ENCODE measurements at regions not wholly inside any gene's neighbourhood (a gene's known extent, or its start where the extent isn't known, plus 50 kb on each side); places are given as distances from the start of the nearest gene placed in this dataset.

- H3K4me3 ChIP-seq (ENCODE audit: low read length): no peak overlapping the region
- no peaks in the 10 kb centered on the region for H3K36me3 ChIP-seq (ENCODE audit: control insufficient read depth, insufficient read depth, low read length)
- 100% methylated on average over 1 of the region's 1 CpG for WGBS (ENCODE audit: insufficient coverage, low lambda C conversion rate)
- H3K9me3 ChIP-seq (ENCODE audit: control insufficient read depth, low read depth, low read length): no peaks in the 10 kb centered on the region
- no peaks in the 10 kb centered on the region for H3K4me1 ChIP-seq (ENCODE audit: control insufficient read depth, insufficient read depth, low read length)
- H3K27ac ChIP-seq (ENCODE audit: low read length): no peak overlapping the region
- DNase-seq: no peak
- H3K27me3 ChIP-seq (ENCODE audit: control insufficient read depth, insufficient read depth, low read length): no peaks in the 10 kb centered on the region
Observed at GRCh38 chr3:178369006-178369405, 167.2 kb upstream of the KCNMB2 start.

DNA sequence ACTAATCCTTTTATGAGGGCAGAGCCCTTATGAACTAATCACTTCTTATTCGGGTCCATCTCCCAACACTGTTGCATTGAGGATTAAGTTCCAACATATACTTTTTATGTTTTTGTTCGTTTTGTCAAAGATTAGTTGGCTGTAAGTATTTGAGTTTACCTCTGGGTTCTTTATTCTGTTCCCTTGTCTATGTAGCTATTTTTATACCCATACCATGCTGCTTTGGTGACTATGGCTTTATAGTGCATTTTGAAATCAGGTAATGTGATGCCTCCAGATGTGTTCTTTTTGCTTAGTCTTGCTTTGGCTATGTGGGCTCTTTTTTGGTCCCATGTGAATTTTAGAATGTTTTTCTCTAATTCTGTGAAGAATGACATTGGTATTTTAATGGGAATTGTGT, 166.4 kb upstream of the KCNMB2 start:
- Histone ChIP-seq H3K9me3 (ENCODE audit: control insufficient read depth, low read depth, low read length) (no peaks in the 10 kb centered on the region), H3K27me3 (ENCODE audit: control insufficient read depth, insufficient read depth, low read length) (no peaks in the 10 kb centered on the region), H3K4me1 (ENCODE audit: control insufficient read depth, insufficient read depth, low read length) (no peaks in the 10 kb centered on the region), H3K27ac (ENCODE audit: low read length) (no peak overlapping the region), H3K4me3 (ENCODE audit: low read length) (no peak overlapping the region), H3K36me3 (ENCODE audit: control insufficient read depth, insufficient read depth, low read length) (no peaks in the 10 kb centered on the region)
- 58% methylated on average over 2 of the region's 2 CpGs for WGBS (ENCODE audit: insufficient coverage, low lambda C conversion rate)
- no peak for DNase-seq

GRCh38 chr3:178370387-178370786, 165.8 kb upstream of the KCNMB2 start:
- no peak for DNase-seq
- Histone ChIP-seq H3K9me3 (ENCODE audit: control insufficient read depth, low read depth, low read length) (no peaks in the 10 kb centered on the region), H3K4me1 (ENCODE audit: control insufficient read depth, insufficient read depth, low read length) (no peaks in the 10 kb centered on the region), H3K4me3 (ENCODE audit: low read length) (no peak overlapping the region), H3K27me3 (ENCODE audit: control insufficient read depth, insufficient read depth, low read length) (no peaks in the 10 kb centered on the region), H3K36me3 (ENCODE audit: control insufficient read depth, insufficient read depth, low read length) (no peaks in the 10 kb centered on the region), H3K27ac (ENCODE audit: low read length) (no peak overlapping the region)
- 100% methylated on average over 1 of the region's 5 CpGs for WGBS (ENCODE audit: insufficient coverage, low lambda C conversion rate)

GRCh38 chr3:178381555-178381954, 154.7 kb upstream of the KCNMB2 start:
- H3K36me3 ChIP-seq (ENCODE audit: control insufficient read depth, insufficient read depth, low read length): no peaks in the 10 kb centered on the region
- WGBS (ENCODE audit: insufficient coverage, low lambda C conversion rate): 100% methylated on average over 1 of the region's 1 CpG
- H3K4me3 ChIP-seq (ENCODE audit: low read length): no peak overlapping the region
- H3K4me1 ChIP-seq (ENCODE audit: control insufficient read depth, insufficient read depth, low read length): no peaks in the 10 kb centered on the region
- no peak for DNase-seq
- H3K27ac ChIP-seq (ENCODE audit: low read length): no peak overlapping the region
- no peaks in the 10 kb centered on the region for H3K9me3 ChIP-seq (ENCODE audit: control insufficient read depth, low read depth, low read length)
- H3K27me3 ChIP-seq (ENCODE audit: control insufficient read depth, insufficient read depth, low read length): no peaks in the 10 kb centered on the region

- no peak overlapping the region for H3K27ac ChIP-seq (ENCODE audit: low read length)
- no peak for DNase-seq
- H3K9me3 ChIP-seq (ENCODE audit: control insufficient read depth, low read depth, low read length): no peaks in the 10 kb centered on the region
- H3K36me3 ChIP-seq (ENCODE audit: control insufficient read depth, insufficient read depth, low read length): no peaks in the 10 kb centered on the region
- H3K4me1 ChIP-seq (ENCODE audit: control insufficient read depth, insufficient read depth, low read length): no peaks in the 10 kb centered on the region
- no peaks in the 10 kb centered on the region for H3K27me3 ChIP-seq (ENCODE audit: control insufficient read depth, insufficient read depth, low read length)
- no CpG with 5 or more reads among the region's 1 CpG for WGBS (ENCODE audit: insufficient coverage, low lambda C conversion rate)
- no peak overlapping the region for H3K4me3 ChIP-seq (ENCODE audit: low read length)
Observed at GRCh38 chr3:178381971-178382448, 154.2 kb upstream of the KCNMB2 start.

GRCh38 chr3:178382449-178383061, 153.7 kb upstream of the KCNMB2 start:
- no peaks in the 10 kb centered on the region for H3K36me3 ChIP-seq (ENCODE audit: control insufficient read depth, insufficient read depth, low read length)
- H3K9me3 ChIP-seq (ENCODE audit: control insufficient read depth, low read depth, low read length): no peaks in the 10 kb centered on the region
- WGBS (ENCODE audit: insufficient coverage, low lambda C conversion rate): 80% methylated on average over 1 of the region's 1 CpG
- no peak overlapping the region for H3K4me3 ChIP-seq (ENCODE audit: low read length)
- no peaks in the 10 kb centered on the region for H3K27me3 ChIP-seq (ENCODE audit: control insufficient read depth, insufficient read depth, low read length)
- no peak for DNase-seq
- H3K27ac ChIP-seq (ENCODE audit: low read length): no peak overlapping the region
- H3K4me1 ChIP-seq (ENCODE audit: control insufficient read depth, insufficient read depth, low read length): no peaks in the 10 kb centered on the region

GRCh38 chr3:178384321-178385230, 151.7 kb upstream of the KCNMB2 start:
- 90% methylated on average over 2 of the region's 8 CpGs for WGBS (ENCODE audit: insufficient coverage, low lambda C conversion rate)
- Histone ChIP-seq H3K9me3 (ENCODE audit: control insufficient read depth, low read depth, low read length) (no peaks in the 10 kb centered on the region), H3K27ac (ENCODE audit: low read length) (no peak overlapping the region), H3K4me1 (ENCODE audit: control insufficient read depth, insufficient read depth, low read length) (no peaks in the 10 kb centered on the region), H3K4me3 (ENCODE audit: low read length) (no peak overlapping the region), H3K27me3 (ENCODE audit: control insufficient read depth, insufficient read depth, low read length) (no peaks in the 10 kb centered on the region), H3K36me3 (ENCODE audit: control insufficient read depth, insufficient read depth, low read length) (no peaks in the 10 kb centered on the region)
- no peak for DNase-seq

GRCh38 chr3:178385280-178385952, 150.8 kb upstream of the KCNMB2 start:
- Histone ChIP-seq H3K4me3 (ENCODE audit: low read length) (no peak overlapping the region), H3K4me1 (ENCODE audit: control insufficient read depth, insufficient read depth, low read length) (no peaks in the 10 kb centered on the region), H3K27me3 (ENCODE audit: control insufficient read depth, insufficient read depth, low read length) (no peaks in the 10 kb centered on the region), H3K9me3 (ENCODE audit: control insufficient read depth, low read depth, low read length) (no peaks in the 10 kb centered on the region), H3K27ac (ENCODE audit: low read length) (no peak overlapping the region), H3K36me3 (ENCODE audit: control insufficient read depth, insufficient read depth, low read length) (no peaks in the 10 kb centered on the region)
- WGBS (ENCODE audit: insufficient coverage, low lambda C conversion rate): 58% methylated on average over 2 of the region's 5 CpGs
- DNase-seq: peak in 1 of 2 donors; percentile 25

DNA sequence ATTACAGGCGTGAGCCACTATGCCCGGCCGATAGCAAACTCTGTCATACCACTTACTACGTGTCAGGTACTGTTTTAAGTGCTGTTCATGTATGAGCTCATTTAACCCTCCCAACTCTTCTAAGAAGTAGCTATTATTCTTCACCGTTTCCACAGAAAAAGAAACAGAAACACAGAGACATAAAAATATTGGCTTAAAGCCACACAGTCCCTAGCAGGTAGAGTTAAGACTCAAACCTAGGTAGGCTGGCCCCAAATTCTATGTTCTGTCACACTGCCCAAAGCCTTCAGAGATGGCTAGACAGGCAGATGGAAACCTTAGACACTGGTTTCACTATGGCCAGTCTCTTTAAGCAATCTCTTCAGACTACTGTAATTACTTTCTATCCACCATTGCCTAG, 149.8 kb upstream of the KCNMB2 start:
- H3K27me3 ChIP-seq (ENCODE audit: control insufficient read depth, insufficient read depth, low read length): no peaks in the 10 kb centered on the region
- no peak overlapping the region for H3K27ac ChIP-seq (ENCODE audit: low read length)
- no peaks in the 10 kb centered on the region for H3K4me1 ChIP-seq (ENCODE audit: control insufficient read depth, insufficient read depth, low read length)
- no peak overlapping the region for H3K4me3 ChIP-seq (ENCODE audit: low read length)
- no peaks in the 10 kb centered on the region for H3K9me3 ChIP-seq (ENCODE audit: control insufficient read depth, low read depth, low read length)
- 95% methylated on average over 4 of the region's 5 CpGs for WGBS (ENCODE audit: insufficient coverage, low lambda C conversion rate)
- no peaks in the 10 kb centered on the region for H3K36me3 ChIP-seq (ENCODE audit: control insufficient read depth, insufficient read depth, low read length)
- no peak for DNase-seq

DNA sequence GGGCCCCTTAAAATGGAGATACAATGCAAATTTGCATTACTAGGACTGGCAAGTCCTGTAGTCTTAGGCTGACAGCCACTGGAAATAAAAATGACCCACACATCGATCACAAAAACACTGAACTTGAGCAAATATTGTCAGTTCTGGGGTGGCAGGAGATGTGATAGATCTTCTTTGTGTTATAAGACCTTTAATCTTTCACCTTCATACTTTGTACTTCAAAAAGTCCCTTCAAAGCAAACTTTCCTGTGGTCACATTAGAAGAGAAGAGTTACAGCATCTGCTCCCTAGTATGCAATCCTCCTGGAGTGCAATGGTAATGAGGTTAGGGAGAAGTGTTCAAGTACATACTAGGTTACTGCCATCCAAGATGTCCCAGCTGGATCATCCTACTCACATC, 149.4 kb upstream of the KCNMB2 start:
- no peaks in the 10 kb centered on the region for H3K36me3 ChIP-seq (ENCODE audit: control insufficient read depth, insufficient read depth, low read length)
- no peaks in the 10 kb centered on the region for H3K4me1 ChIP-seq (ENCODE audit: control insufficient read depth, insufficient read depth, low read length)
- H3K27me3 ChIP-seq (ENCODE audit: control insufficient read depth, insufficient read depth, low read length): no peaks in the 10 kb centered on the region
- no peak overlapping the region for H3K4me3 ChIP-seq (ENCODE audit: low read length)
- no peaks in the 10 kb centered on the region for H3K9me3 ChIP-seq (ENCODE audit: control insufficient read depth, low read depth, low read length)
- H3K27ac ChIP-seq (ENCODE audit: low read length): no peak overlapping the region
- WGBS (ENCODE audit: insufficient coverage, low lambda C conversion rate): no CpG with 5 or more reads among the region's 1 CpG
- DNase-seq: no peak

All from large intestine (tissue), 3 donors.